Activated naive CD8-positive, alpha-beta T cell treated with anti-CD3 and anti-CD28 coated beads, Interleukin-2, amount 10 ng/mL, durations not matched to agents 7 days and 5 days (primary cell): ENCODE measurements at regions not wholly inside any gene's neighbourhood (a gene's known extent, or its start where the extent isn't known, plus 50 kb on each side); places are given as distances from the start of the nearest gene placed in this dataset.
"Not testable (repeated sequence)": the region's sequence is repeated elsewhere in the genome, so short reads cannot be mapped to it uniquely, and the experiment has no call there.

Experiments used
- ATAC-seq: fragments of 150-1000 bp; cut with Tn5 transposase; one replicate; pipeline ENCODE4 v1.10.0; 2021; ENCODE audit warnings: low read depth, moderate library complexity
- POLR2A ChIA-PET: fragments of 350-600 bp; sonication (Branson Sonifier 250); formaldehyde crosslinking; loops from one replicate; lab custom pipeline; 2021; ENCODE audit warnings: antibody characterized with exemption; lab: Charles Lee
- DNase-seq: peaks from one replicate; pipeline ENCODE4 v3.0.0; 2021
- H3K27ac Mint-ChIP-seq: one replicate; pipeline ENCODE4 v1.8.0; 2022; ENCODE audit warnings: mild to moderate bottlenecking, mixed read lengths
- H3K27me3 Mint-ChIP-seq: one replicate; pipeline ENCODE4 v1.8.0; 2022; ENCODE audit warnings: mild to moderate bottlenecking, moderate library complexity, mixed read lengths
- H3K36me3 Mint-ChIP-seq: one replicate; pipeline ENCODE4 v1.8.0; 2021; ENCODE audit warnings: mild to moderate bottlenecking, mixed read lengths
- H3K4me1 Mint-ChIP-seq: one replicate; pipeline ENCODE4 v1.8.0; 2021; ENCODE audit warnings: mixed read lengths
- H3K4me3 Mint-ChIP-seq: one replicate; pipeline ENCODE4 v1.8.0; 2022; ENCODE audit warnings: mild to moderate bottlenecking, moderate library complexity, mixed read lengths
- H3K9me3 Mint-ChIP-seq: one replicate; pipeline ENCODE4 v1.8.0; 2021; ENCODE audit warnings: mixed read lengths

DNA sequence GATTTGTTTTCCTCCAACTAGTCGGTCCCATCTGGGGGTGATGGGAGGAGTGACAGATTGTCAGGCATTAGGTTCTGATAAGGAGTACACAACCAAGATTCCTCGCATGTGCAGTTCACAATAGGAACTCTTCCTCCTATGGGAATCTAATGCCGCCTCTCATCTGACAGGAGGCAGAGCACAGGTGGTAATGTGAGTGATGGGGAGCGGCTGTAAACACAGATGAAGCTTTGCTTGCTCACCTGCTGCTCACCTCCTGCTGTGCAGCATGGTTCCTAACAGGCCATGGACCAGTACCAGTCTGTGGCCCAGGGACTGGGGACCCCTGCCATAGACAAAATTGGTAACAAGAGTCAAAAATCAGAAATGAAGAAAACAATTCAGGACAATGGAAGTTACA, 173.3 kb upstream of the HMHB1 start:
- Mint-ChIP-seq H3K27me3 (no peaks in the 10 kb centered on the region), H3K27ac (no peak overlapping the region), H3K4me1 (no peaks in the 10 kb centered on the region), H3K36me3 (no peaks in the 10 kb centered on the region), H3K4me3 (no peak overlapping the region), H3K9me3 (peaks cover 3% of the 10 kb centered on the region)
- POLR2A ChIA-PET = no interaction called here
- no peak for ATAC-seq
- DNase-seq = no peak

- DNase-seq = no peak
These were observed 174.9 kb upstream of the HMHB1 start for GRCh38 chr5:143636931-143637528.

DNA sequence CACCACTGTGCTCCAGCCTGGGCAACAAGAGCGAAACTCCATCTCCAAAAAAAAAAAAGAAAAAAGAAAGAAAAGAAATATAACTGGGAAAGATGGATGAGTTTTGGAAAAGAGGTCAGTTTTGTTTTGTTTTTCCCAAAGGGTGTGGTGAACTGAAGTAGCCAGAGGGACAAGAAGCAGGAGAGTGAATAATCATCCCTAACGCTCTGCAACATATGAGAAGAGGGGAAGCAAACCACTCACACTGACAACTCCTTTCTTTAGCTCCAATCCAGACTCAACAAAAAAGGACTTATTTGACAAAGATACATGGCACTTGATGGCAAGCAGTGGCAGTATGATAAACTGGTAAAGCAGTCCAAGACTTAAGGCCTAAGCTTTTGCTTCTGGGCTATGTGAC, 176.1 kb upstream of the HMHB1 start:
- Mint-ChIP-seq H3K27me3 (no peaks in the 10 kb centered on the region), H3K27ac (no peak overlapping the region), H3K36me3 (no peaks in the 10 kb centered on the region), H3K9me3 (peaks cover 3% of the 10 kb centered on the region), H3K4me3 (no peak overlapping the region), H3K4me1 (peaks cover 1% of the 10 kb centered on the region)
- POLR2A ChIA-PET = no interaction called here
- no peak for ATAC-seq
- no peak for DNase-seq

More at GRCh38 chr5:143636931-143637528, 174.9 kb upstream of the HMHB1 start:
- peaks cover 1% of the 10 kb centered on the region for H3K4me1 Mint-ChIP-seq
- H3K9me3 Mint-ChIP-seq = peaks cover 3% of the 10 kb centered on the region
- POLR2A ChIA-PET = no interaction called here
- H3K4me3 Mint-ChIP-seq = no peak overlapping the region
- H3K36me3 Mint-ChIP-seq = no peaks in the 10 kb centered on the region
- ATAC-seq = no peak
- no peaks in the 10 kb centered on the region for H3K27me3 Mint-ChIP-seq
- no peak overlapping the region for H3K27ac Mint-ChIP-seq

DNA sequence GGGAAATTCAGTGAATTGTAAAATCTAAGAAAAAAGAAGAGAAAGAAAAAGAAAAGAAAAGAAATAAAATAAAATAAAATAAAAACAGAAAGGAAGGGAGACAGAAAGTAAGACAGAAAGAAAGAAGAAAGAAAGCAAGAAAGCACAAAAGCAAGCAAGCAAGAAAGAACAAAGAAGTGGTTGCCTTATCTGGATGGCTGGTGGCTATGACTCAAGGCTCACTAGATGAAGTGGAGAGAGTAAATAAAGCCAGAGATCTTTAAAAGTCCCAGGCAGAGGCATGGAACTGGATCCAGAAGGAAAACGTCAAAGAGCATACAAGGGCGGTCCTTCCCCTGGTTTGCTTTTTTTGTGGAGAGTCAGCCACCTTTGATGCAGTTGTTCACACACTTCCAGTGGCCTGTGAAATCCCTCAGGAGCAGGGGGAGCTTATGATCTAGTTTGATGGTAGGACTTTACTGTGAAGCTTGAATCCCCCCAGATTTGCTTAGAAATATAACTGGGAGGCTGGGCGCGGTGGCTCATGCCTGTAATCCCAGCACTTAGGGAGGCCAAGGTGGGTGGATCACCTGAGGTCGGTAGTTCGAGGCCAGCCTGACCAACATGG, 176.7 kb upstream of the HMHB1 start:
- Mint-ChIP-seq H3K9me3 (peaks cover 3% of the 10 kb centered on the region), H3K36me3 (no peaks in the 10 kb centered on the region), H3K4me1 (peaks cover 1% of the 10 kb centered on the region), H3K27ac (no peak overlapping the region), H3K4me3 (no peak overlapping the region), H3K27me3 (no peaks in the 10 kb centered on the region)
- ATAC-seq = no peak
- POLR2A ChIA-PET = no interaction called here
- no peak for DNase-seq

DNA sequence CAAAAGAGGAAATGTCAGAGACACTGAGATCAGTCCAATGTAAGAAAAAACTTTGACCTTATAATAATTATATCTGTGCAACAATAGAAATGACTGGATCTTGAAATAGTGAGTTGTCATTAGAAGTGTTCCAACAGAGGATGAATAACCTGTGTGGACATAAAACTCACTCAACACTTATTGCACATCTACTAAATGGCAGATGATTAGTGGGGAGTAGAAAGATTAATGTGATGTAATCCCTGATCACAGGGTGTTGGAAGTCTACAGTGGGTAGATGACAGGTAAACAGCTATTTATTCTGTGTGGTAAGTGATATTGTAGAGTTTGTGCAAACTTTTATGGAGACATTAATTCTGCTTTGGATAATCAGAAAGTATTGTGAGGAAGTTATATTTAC, 177.3 kb upstream of the HMHB1 start:
- H3K27ac Mint-ChIP-seq = no peak overlapping the region
- POLR2A ChIA-PET = no interaction called here
- H3K36me3 Mint-ChIP-seq = no peaks in the 10 kb centered on the region
- H3K4me3 Mint-ChIP-seq = no peak overlapping the region
- ATAC-seq (no peak), DNase-seq (no peak)
- peaks cover 3% of the 10 kb centered on the region for H3K4me1 Mint-ChIP-seq
- H3K27me3 Mint-ChIP-seq = no peaks in the 10 kb centered on the region
- H3K9me3 Mint-ChIP-seq = no peaks in the 10 kb centered on the region

- H3K9me3 Mint-ChIP-seq = no peaks in the 10 kb centered on the region
- no peaks in the 10 kb centered on the region for H3K27me3 Mint-ChIP-seq
- peaks cover 3% of the 10 kb centered on the region for H3K4me1 Mint-ChIP-seq
- no peak for DNase-seq
- POLR2A ChIA-PET = no interaction called here
- no peak overlapping the region for H3K4me3 Mint-ChIP-seq
- no peak for ATAC-seq
- no peak overlapping the region for H3K27ac Mint-ChIP-seq
- no peaks in the 10 kb centered on the region for H3K36me3 Mint-ChIP-seq
These were observed 181.9 kb upstream of the HMHB1 start for GRCh38 chr5:143629871-143630659.

DNA sequence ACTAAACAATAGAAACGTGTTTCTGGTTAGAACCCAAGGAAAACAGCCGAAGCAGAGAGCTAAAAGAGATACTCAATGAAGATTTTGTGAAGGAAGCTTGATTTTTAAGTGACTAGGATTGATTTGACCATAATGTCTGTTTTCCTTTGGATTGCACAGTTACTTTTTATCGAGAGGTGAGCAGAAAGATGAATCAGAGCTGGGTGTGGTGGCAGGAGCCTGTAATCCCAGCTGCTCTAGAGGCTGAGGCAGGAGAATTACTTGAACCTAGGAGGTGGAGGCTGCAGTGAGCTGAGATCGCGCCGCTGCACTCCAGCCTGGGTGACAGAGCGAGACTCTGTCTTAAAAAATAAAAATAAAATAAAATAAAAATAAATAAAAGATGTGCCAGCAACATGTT, 186.9 kb upstream of the HMHB1 start:
- DNase-seq, H3K9me3 Mint-ChIP-seq, H3K27me3 Mint-ChIP-seq, H3K36me3 Mint-ChIP-seq, H3K4me1 Mint-ChIP-seq, H3K27ac Mint-ChIP-seq, POLR2A ChIA-PET, ATAC-seq, H3K4me3 Mint-ChIP-seq: not testable (repeated sequence)

DNA sequence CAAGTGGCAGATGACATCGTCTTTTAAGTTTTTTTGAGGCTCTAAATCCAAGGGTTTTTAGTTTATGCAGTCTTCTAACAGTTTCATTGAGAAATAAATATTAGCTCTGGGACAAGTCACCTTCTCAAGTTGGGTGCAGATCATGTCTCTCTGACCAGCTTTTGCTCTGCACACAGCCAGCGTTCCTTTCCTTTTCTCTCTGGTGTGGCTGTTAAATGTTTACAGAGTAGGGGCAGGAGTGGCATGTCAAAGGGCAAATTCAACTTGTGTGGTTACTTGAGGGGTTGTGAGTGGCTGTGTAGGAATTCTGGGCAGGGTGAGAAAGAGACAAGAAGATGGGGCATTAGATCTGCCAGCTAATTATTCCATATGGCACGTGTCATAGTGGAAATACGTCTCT, 187.5 kb upstream of the HMHB1 start:
- peaks cover 5% of the 10 kb centered on the region for H3K9me3 Mint-ChIP-seq
- peaks cover 5% of the 10 kb centered on the region for H3K27me3 Mint-ChIP-seq
- H3K36me3 Mint-ChIP-seq = no peaks in the 10 kb centered on the region
- DNase-seq (no peak), ATAC-seq (no peak)
- POLR2A ChIA-PET = no interaction called here
- no peak overlapping the region for H3K4me3 Mint-ChIP-seq
- no peak overlapping the region for H3K27ac Mint-ChIP-seq
- no peaks in the 10 kb centered on the region for H3K4me1 Mint-ChIP-seq

DNA sequence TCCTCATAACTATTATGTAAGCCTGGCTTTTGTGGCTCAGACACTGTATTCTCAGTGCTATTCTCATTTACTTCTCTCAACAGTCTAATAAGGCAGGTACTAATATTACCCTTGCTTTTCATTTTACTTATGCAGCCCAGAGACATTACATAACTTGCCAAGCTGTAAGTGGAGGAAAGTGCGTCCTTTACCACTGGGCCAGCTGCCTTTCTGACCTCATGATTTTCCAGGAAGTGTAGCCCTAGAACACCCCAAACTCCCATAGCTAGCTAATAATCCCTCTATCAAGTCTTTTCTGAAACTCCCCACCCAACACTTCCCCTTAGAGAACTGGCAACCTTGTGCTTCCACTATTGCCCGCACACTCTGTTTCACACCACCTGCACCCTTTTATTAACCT, 192.9 kb upstream of the HMHB1 start:
- peaks cover 8% of the 10 kb centered on the region for H3K9me3 Mint-ChIP-seq
- POLR2A ChIA-PET = no interaction called here
- ATAC-seq (no peak), DNase-seq (no peak)
- H3K27ac Mint-ChIP-seq = no peak overlapping the region
- H3K36me3 Mint-ChIP-seq = peaks cover 3% of the 10 kb centered on the region
- H3K4me3 Mint-ChIP-seq = no peak overlapping the region
- peaks cover 9% of the 10 kb centered on the region for H3K27me3 Mint-ChIP-seq
- no peaks in the 10 kb centered on the region for H3K4me1 Mint-ChIP-seq

GRCh38 chr5:143618141-143618540, 193.8 kb upstream of the HMHB1 start:
- no peak for ATAC-seq
- H3K27me3 Mint-ChIP-seq = peaks cover 9% of the 10 kb centered on the region
- POLR2A ChIA-PET = no interaction called here
- H3K4me3 Mint-ChIP-seq = no peak overlapping the region
- no peak overlapping the region for H3K27ac Mint-ChIP-seq
- H3K9me3 Mint-ChIP-seq = peaks cover 10% of the 10 kb centered on the region
- DNase-seq = no peak
- H3K36me3 Mint-ChIP-seq = peaks cover 3% of the 10 kb centered on the region
- no peaks in the 10 kb centered on the region for H3K4me1 Mint-ChIP-seq

DNA sequence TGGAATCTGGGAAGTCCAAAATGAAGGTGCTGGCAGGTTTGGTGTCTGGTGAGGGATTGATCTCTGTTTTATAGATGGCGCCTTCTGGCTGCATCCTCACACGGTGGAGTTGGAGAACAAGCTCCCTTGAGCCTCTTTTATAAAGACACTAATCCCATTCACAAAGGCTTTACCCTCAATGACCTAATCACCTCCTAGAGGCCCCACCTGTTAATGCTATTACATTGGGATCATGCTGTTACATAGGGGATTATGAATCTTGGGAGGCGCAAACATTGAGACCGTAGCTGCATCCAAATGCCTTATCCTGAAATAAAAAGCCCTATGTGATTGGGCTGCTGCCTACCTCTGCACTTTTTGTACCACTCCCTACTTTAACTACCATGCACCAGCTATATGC, 197.1 kb upstream of the HMHB1 start:
- ATAC-seq (no peak), DNase-seq (no peak)
- Mint-ChIP-seq H3K27me3 (peaks cover 19% of the 10 kb centered on the region), H3K27ac (no peak overlapping the region), H3K4me1 (no peaks in the 10 kb centered on the region), H3K36me3 (peaks cover 3% of the 10 kb centered on the region), H3K9me3 (peaks cover 7% of the 10 kb centered on the region), H3K4me3 (no peak overlapping the region)
- POLR2A ChIA-PET = no interaction called here

GRCh38 chr5:143613329-143613728, 198.6 kb upstream of the HMHB1 start:
- Mint-ChIP-seq H3K36me3 (peaks cover 3% of the 10 kb centered on the region), H3K4me1 (no peaks in the 10 kb centered on the region), H3K27ac (no peak overlapping the region), H3K9me3 (peaks cover 9% of the 10 kb centered on the region), H3K4me3 (no peak overlapping the region), H3K27me3 (peaks cover 19% of the 10 kb centered on the region)
- DNase-seq = no peak
- POLR2A ChIA-PET = no interaction called here
- no peak for ATAC-seq

- no peak overlapping the region for H3K27ac Mint-ChIP-seq
- DNase-seq (no peak), ATAC-seq (no peak)
- H3K4me1 Mint-ChIP-seq = peaks cover 7% of the 10 kb centered on the region
- peaks cover 12% of the 10 kb centered on the region for H3K9me3 Mint-ChIP-seq
- POLR2A ChIA-PET = no interaction called here
- H3K4me3 Mint-ChIP-seq = no peak overlapping the region
- H3K36me3 Mint-ChIP-seq = peaks cover 1% of the 10 kb centered on the region
- peaks cover 16% of the 10 kb centered on the region for H3K27me3 Mint-ChIP-seq
These were observed 201.0 kb upstream of the HMHB1 start for GRCh38 chr5:143610946-143611345.
